ENCODE measurements at regions not wholly inside any gene's neighbourhood (a gene's known extent, or its start where the extent isn't known, plus 50 kb on each side); places are given as distances from the start of the nearest gene placed in this dataset.

GRCh38 chr5:33261747-33262146 lies 179.0 kb upstream of the TARS1 start:
- H3F3A ChIP-seq (replicated peaks; ENCODE audit: low read depth) = no peaks in the 10 kb centered on the region
- H3K4me3 Mint-ChIP-seq = no peak overlapping the region
- H3K27ac Mint-ChIP-seq = no peak overlapping the region
- no peak for TF ChIP-seq EZH2phosphoT487 (IDR thresholded peaks at IDR 0.05; ENCODE audit: unreplicated experiment)
- TF ChIP-seq JUNB (IDR thresholded peaks at IDR 0.05; ENCODE audit: unreplicated experiment) = no peak
- TF ChIP-seq ETS1 (IDR thresholded peaks at IDR 0.05) = no peak
- no peak for TF ChIP-seq STAT1 (IDR thresholded peaks at IDR 0.05; ENCODE audit: unreplicated experiment)
- no peak for TF ChIP-seq ZNF462 (CRISPR knock-in tag; IDR thresholded peaks at IDR 0.05)
- TF ChIP-seq CTCF (conservative IDR thresholded peaks at IDR 0.05; ENCODE audit: low read depth in 2 of 2) = no peak
- no peak for TF ChIP-seq NANOG (IDR thresholded peaks at IDR 0.05; ENCODE audit: borderline replicate concordance)
- TF ChIP-seq POLR2AphosphoS5 (IDR thresholded peaks at IDR 0.05; ENCODE audit: low read depth) = no peak
- no peak for TF ChIP-seq ZNF331 (CRISPR knock-in tag; IDR thresholded peaks at IDR 0.05; ENCODE audit: low read depth)
- no peak for TF ChIP-seq CREB1 (CRISPR knock-in tag; IDR thresholded peaks at IDR 0.05; ENCODE audit: low read depth)
- H3K9me2 ChIP-seq (ENCODE audit: insufficient read depth) = peaks cover 3% of the 10 kb centered on the region; the same call in 1 of the 2 replicates
- H3K27me3 Mint-ChIP-seq (ENCODE audit: insufficient read depth, low read depth, poor library complexity) = no peaks in the 10 kb centered on the region
- DNase-seq (ENCODE audit: low spot score) (no peak), ATAC-seq (no peak)
- H3K9me3 Mint-ChIP-seq = peaks cover 4% of the 10 kb centered on the region
- no peaks in the 10 kb centered on the region for H3K27me3 ChIP-seq (ENCODE audit: insufficient read depth)
- H3K36me3 ChIP-seq (ENCODE audit: insufficient read depth) = no peaks in the 10 kb centered on the region
- no peaks in the 10 kb centered on the region for H3K36me3 Mint-ChIP-seq (ENCODE audit: low read depth)
- no peaks in the 10 kb centered on the region for H3K4me1 ChIP-seq (ENCODE audit: insufficient read depth)
- H3K4me1 Mint-ChIP-seq = no peaks in the 10 kb centered on the region
- no peaks in the 10 kb centered on the region for H3K79me2 ChIP-seq (replicated peaks; ENCODE audit: insufficient read depth)
- no peak overlapping the region for H2AFZ ChIP-seq
- no peak overlapping the region for H3K27ac ChIP-seq (ENCODE audit: low read depth)
- no peak overlapping the region for H3K4me3 ChIP-seq
- H3K4me2 ChIP-seq = no peak overlapping the region
- H4K20me1 ChIP-seq (replicated peaks; ENCODE audit: insufficient read depth) = no peaks in the 10 kb centered on the region

Data from GM23338 (cell line).